Calu3 (cell line): ENCODE measurements at regions not wholly inside any gene's neighbourhood (a gene's known extent, or its start where the extent isn't known, plus 50 kb on each side); places are given as distances from the start of the nearest gene placed in this dataset.

Experiments used
- BruUV-seq: library from RNA; stranded (reverse); fragments of 400-500 nt; replicated peaks from 2 replicates; lab custom pipeline; 2021; lab: Mats Ljungman, UMichigan
- CTCF ChIA-PET: fragments of 300-600 bp; sonication (Branson Sonifier 250); formaldehyde crosslinking; loops from one replicate; lab custom pipeline; 2022; ENCODE audit warnings: antibody characterized with exemption; lab: Charles Lee
- DNase-seq: peaks from one replicate; pipeline ENCODE4 v3.0.0; 2022
- H3K27ac Mint-ChIP-seq: one replicate; pipeline ENCODE4 v1.8.0; 2022; ENCODE audit warnings: mixed read lengths; ENCODE audit not compliant: unreplicated experiment
- H3K27me3 Mint-ChIP-seq: one replicate; pipeline ENCODE4 v1.8.0; 2022; ENCODE audit warnings: mixed read lengths; ENCODE audit not compliant: unreplicated experiment
- H3K36me3 Mint-ChIP-seq: one replicate; pipeline ENCODE4 v1.8.0; 2022; ENCODE audit warnings: mild to moderate bottlenecking, moderate library complexity, mixed read lengths; ENCODE audit not compliant: insufficient read depth, unreplicated experiment
- H3K4me1 Mint-ChIP-seq: one replicate; pipeline ENCODE4 v1.8.0; 2022; ENCODE audit warnings: mild to moderate bottlenecking, low read depth, mixed read lengths; ENCODE audit not compliant: unreplicated experiment
- H3K4me3 Mint-ChIP-seq: one replicate; pipeline ENCODE4 v1.8.0; 2022; ENCODE audit warnings: mild to moderate bottlenecking, low read depth, moderate library complexity, mixed read lengths; ENCODE audit not compliant: unreplicated experiment
- H3K9me3 Mint-ChIP-seq: one replicate; pipeline ENCODE4 v1.8.0; 2022; ENCODE audit warnings: low read depth, mixed read lengths; ENCODE audit not compliant: unreplicated experiment
- intact Hi-C: fragments of 100-400 bp; cut with micrococcal nuclease; formaldehyde crosslinking; loops from one replicate; pipeline ENCODE4 v1.10.0; 2022; ENCODE audit not compliant: unreplicated experiment
- TF ChIP-seq, protein P1 (sequence below): fragments of 200-600 bp; IDR thresholded peaks from one replicate; pipeline ENCODE4 v1.8.0; 2022; ENCODE audit warnings: antibody characterized with exemption; ENCODE audit not compliant: unreplicated experiment

DNA sequence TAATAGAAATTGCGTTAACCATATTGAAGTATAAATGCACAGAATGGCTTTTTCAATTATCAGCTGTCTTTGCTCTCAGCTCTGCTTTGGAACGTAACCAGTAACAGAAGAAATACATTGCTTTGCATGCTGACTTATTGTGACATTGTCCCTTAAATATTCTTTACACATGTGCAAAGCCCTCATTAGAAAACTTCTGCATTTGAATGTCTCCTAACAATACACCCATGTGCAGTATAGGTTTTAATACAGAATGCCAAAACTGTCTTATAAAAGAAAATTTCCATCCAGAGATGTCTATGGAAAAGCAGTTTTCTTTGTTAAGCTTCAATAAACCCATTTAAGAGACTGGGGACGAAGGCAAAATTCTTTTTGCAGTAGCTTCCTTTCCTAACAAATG is 560.3 kb upstream of the CHORDC1 start:
- peaks cover 2% of the 10 kb centered on the region for H3K9me3 Mint-ChIP-seq
- intact Hi-C loops, result no loop called here
- no peak overlapping the region for H3K4me3 Mint-ChIP-seq
- TF ChIP-seq, protein P1, sequence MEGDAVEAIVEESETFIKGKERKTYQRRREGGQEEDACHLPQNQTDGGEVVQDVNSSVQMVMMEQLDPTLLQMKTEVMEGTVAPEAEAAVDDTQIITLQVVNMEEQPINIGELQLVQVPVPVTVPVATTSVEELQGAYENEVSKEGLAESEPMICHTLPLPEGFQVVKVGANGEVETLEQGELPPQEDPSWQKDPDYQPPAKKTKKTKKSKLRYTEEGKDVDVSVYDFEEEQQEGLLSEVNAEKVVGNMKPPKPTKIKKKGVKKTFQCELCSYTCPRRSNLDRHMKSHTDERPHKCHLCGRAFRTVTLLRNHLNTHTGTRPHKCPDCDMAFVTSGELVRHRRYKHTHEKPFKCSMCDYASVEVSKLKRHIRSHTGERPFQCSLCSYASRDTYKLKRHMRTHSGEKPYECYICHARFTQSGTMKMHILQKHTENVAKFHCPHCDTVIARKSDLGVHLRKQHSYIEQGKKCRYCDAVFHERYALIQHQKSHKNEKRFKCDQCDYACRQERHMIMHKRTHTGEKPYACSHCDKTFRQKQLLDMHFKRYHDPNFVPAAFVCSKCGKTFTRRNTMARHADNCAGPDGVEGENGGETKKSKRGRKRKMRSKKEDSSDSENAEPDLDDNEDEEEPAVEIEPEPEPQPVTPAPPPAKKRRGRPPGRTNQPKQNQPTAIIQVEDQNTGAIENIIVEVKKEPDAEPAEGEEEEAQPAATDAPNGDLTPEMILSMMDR, result no peak
- H3K27me3 Mint-ChIP-seq, result no peaks in the 10 kb centered on the region
- no TSS peak for BruUV-seq
- no peak for DNase-seq
- CTCF ChIA-PET, result no interaction called here
- no peaks in the 10 kb centered on the region for H3K36me3 Mint-ChIP-seq
- H3K27ac Mint-ChIP-seq, result no peak overlapping the region
- no peaks in the 10 kb centered on the region for H3K4me1 Mint-ChIP-seq

- Mint-ChIP-seq H3K4me3 (no peak overlapping the region), H3K27ac (no peak overlapping the region), H3K27me3 (no peaks in the 10 kb centered on the region), H3K36me3 (no peaks in the 10 kb centered on the region), H3K4me1 (no peaks in the 10 kb centered on the region), H3K9me3 (peaks cover 3% of the 10 kb centered on the region)
- intact Hi-C loops, result no loop called here
- no peak for DNase-seq
- no TSS peak for BruUV-seq
- CTCF ChIA-PET, result no interaction called here
- TF ChIP-seq, protein P1, result no peak
Observed at GRCh38 chr11:90779098-90779497, 556.2 kb upstream of the CHORDC1 start.

DNA sequence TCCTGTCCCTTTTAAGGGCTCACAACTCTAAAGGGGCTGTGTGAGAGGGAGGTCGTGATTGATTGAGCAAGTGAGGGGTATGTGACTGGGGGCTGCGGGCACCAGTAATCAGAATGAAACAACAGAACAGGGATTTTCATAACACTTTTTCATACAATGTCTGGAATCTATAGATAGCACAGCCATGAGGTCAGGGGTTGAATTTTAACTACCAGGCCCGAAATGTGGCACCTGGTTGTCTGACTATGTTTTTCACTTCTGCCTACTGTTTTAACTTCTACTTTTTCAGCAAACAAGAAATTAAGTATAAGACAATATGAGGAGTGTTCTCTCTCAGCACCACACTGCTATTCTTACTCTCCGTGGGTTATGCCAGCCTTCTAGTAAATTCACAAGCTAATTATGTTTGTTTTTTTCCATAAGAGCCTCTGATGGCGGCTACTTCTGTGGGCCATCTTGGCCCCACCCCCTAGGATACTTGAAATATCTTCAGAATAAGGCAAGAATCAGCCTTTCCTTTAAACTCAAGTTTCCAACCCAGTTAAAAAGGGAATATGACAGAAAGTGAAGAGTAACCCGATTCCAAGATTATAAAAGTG is 552.8 kb upstream of the CHORDC1 start:
- Mint-ChIP-seq H3K9me3 (peaks cover 3% of the 10 kb centered on the region), H3K4me3 (no peak overlapping the region), H3K27me3 (no peaks in the 10 kb centered on the region), H3K36me3 (no peaks in the 10 kb centered on the region), H3K4me1 (no peaks in the 10 kb centered on the region), H3K27ac (no peak overlapping the region)
- no peak for DNase-seq
- intact Hi-C loops, result no loop called here
- TF ChIP-seq, protein P1, result no peak
- CTCF ChIA-PET, result no interaction called here
- no TSS peak for BruUV-seq

GRCh38 chr11:90774727-90775566 is 552.1 kb upstream of the CHORDC1 start:
- H3K4me1 Mint-ChIP-seq, result no peaks in the 10 kb centered on the region

More at GRCh38 chr11:90774727-90775566, 552.1 kb upstream of the CHORDC1 start:
- H3K27ac Mint-ChIP-seq, result no peak overlapping the region
- H3K4me3 Mint-ChIP-seq, result no peak overlapping the region
- no TSS peak for BruUV-seq
- no peak for DNase-seq
- TF ChIP-seq, protein P1, result no peak
- no peaks in the 10 kb centered on the region for H3K27me3 Mint-ChIP-seq
- CTCF ChIA-PET, result no interaction called here
- peaks cover 3% of the 10 kb centered on the region for H3K9me3 Mint-ChIP-seq
- no peaks in the 10 kb centered on the region for H3K36me3 Mint-ChIP-seq
- intact Hi-C loops, result no loop called here
